ENCODE measurements at regions not wholly inside any gene's neighbourhood (a gene's known extent, or its start where the extent isn't known, plus 50 kb on each side); places are given as distances from the start of the nearest gene placed in this dataset.

DNA sequence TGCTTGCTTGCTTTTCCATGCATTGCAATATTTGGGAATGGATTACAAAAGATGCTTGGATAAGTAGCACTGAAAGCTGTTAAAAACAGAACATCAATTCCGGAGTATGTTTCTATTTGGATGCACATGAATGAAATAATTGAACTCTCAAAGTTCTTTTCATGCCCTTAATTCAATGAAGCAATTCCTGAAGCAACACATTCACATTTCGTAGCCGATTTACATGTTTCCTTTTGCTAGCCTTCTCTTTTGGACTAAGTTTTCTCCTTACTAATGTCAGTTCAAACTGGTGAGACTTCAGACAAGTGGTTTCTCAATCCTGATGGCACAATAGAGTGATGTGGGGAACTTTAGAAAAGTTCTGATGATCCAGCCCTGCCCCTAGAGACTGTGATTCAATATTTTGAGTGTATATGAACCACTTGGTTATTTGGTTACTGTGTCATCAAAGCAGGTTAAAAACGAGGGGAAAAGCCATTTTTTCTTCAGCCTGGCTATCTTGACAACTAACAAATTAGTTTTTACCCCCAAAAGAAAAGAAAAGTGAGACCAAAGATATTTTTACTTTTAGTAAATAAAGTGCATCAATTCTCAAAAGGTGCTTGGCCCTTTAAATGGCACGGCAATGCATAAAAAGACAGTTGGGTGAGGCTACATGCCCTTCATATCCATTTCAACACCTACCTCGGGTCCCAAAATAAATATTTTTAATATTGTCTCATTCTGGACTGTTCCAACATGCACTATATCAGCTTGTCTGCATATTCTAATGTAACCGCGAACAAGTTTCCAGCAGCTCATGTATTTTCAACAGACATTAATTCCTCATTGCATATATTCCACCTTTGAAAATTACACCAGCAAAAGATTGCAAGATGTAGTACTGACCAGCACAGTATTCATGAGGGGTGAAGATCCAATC is 90.1 kb upstream of the RPL34 start:
- H3K9me3 ChIP-seq (ENCODE audit: severe bottlenecking), result no peaks in the 10 kb centered on the region
- ATAC-seq (ENCODE audit: low read depth) (no peak), DNase-seq (ENCODE audit: low spot score) (no peak)
- no peaks in the 10 kb centered on the region for H3K4me1 ChIP-seq (ENCODE audit: insufficient read depth, poor library complexity, severe bottlenecking)
- no peaks in the 10 kb centered on the region for H3K36me3 ChIP-seq (ENCODE audit: low read depth)
- H3K4me3 ChIP-seq (ENCODE audit: severe bottlenecking), result no peak overlapping the region
- TF ChIP-seq CTCF (IDR thresholded peaks at IDR 0.05; ENCODE audit: poor library complexity, severe bottlenecking), result no peak
- no peak overlapping the region for H3K27ac ChIP-seq (ENCODE audit: poor library complexity, severe bottlenecking)
- H3K27me3 ChIP-seq (ENCODE audit: insufficient read depth, poor library complexity, severe bottlenecking), result no peaks in the 10 kb centered on the region

GRCh38 chr4:108529102-108529501 is 91.3 kb upstream of the RPL34 start:
- DNase-seq (ENCODE audit: low spot score), result no peak
- no peak overlapping the region for H3K27ac ChIP-seq (ENCODE audit: poor library complexity, severe bottlenecking)
- no peak for TF ChIP-seq CTCF (IDR thresholded peaks at IDR 0.05; ENCODE audit: poor library complexity, severe bottlenecking)
- no peak for ATAC-seq (ENCODE audit: low read depth)
- no peak overlapping the region for H3K4me3 ChIP-seq (ENCODE audit: severe bottlenecking)
- no peaks in the 10 kb centered on the region for H3K9me3 ChIP-seq (ENCODE audit: severe bottlenecking)
- H3K36me3 ChIP-seq (ENCODE audit: low read depth), result no peaks in the 10 kb centered on the region
- no peaks in the 10 kb centered on the region for H3K27me3 ChIP-seq (ENCODE audit: insufficient read depth, poor library complexity, severe bottlenecking)
- H3K4me1 ChIP-seq (ENCODE audit: insufficient read depth, poor library complexity, severe bottlenecking), result no peaks in the 10 kb centered on the region

- no peak for TF ChIP-seq CTCF (IDR thresholded peaks at IDR 0.05; ENCODE audit: poor library complexity, severe bottlenecking)
- H3K27me3 ChIP-seq (ENCODE audit: insufficient read depth, poor library complexity, severe bottlenecking), result no peaks in the 10 kb centered on the region
- H3K27ac ChIP-seq (ENCODE audit: poor library complexity, severe bottlenecking), result no peak overlapping the region
- H3K36me3 ChIP-seq (ENCODE audit: low read depth), result no peaks in the 10 kb centered on the region
- no peaks in the 10 kb centered on the region for H3K9me3 ChIP-seq (ENCODE audit: severe bottlenecking)
- H3K4me3 ChIP-seq (ENCODE audit: severe bottlenecking), result no peak overlapping the region
- DNase-seq (ENCODE audit: low spot score) (no peak), ATAC-seq (ENCODE audit: low read depth) (no peak)
- no peaks in the 10 kb centered on the region for H3K4me1 ChIP-seq (ENCODE audit: insufficient read depth, poor library complexity, severe bottlenecking)
Observed at GRCh38 chr4:108527723-108528122, 92.7 kb upstream of the RPL34 start.

DNA sequence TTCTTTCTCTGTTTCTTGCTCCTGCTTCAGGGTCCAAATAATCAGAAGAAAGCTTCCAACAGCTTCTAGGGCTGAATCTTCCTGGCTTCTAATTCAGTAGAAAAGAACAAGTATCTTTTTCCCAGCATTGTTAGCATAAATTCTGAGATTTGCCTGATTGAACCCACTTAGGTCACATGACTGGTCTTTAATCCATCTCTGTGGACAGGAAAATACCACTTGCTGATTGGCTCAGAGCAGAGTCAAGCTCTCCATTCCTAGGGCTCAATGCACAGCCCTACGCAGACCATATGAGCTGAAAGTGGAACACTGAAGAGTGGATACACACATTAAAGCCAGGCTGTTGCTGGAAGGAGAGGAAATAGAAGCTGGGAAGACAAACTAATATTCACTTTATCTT is 99.6 kb upstream of the RPL34 start:
- H3K4me3 ChIP-seq (ENCODE audit: severe bottlenecking), result no peak overlapping the region
- no peaks in the 10 kb centered on the region for H3K36me3 ChIP-seq (ENCODE audit: low read depth)
- TF ChIP-seq CTCF (IDR thresholded peaks at IDR 0.05; ENCODE audit: poor library complexity, severe bottlenecking), result no peak
- no peaks in the 10 kb centered on the region for H3K4me1 ChIP-seq (ENCODE audit: insufficient read depth, poor library complexity, severe bottlenecking)
- no peaks in the 10 kb centered on the region for H3K9me3 ChIP-seq (ENCODE audit: severe bottlenecking)
- H3K27me3 ChIP-seq (ENCODE audit: insufficient read depth, poor library complexity, severe bottlenecking), result peaks cover 9% of the 10 kb centered on the region
- no peak overlapping the region for H3K27ac ChIP-seq (ENCODE audit: poor library complexity, severe bottlenecking)
- DNase-seq (ENCODE audit: low spot score), result no peak
- ATAC-seq (ENCODE audit: low read depth), result no peak

All from RWPE2 (cell line).